Fibroblast of skin of back (primary cell): ENCODE measurements at regions not wholly inside any gene's neighbourhood (a gene's known extent, or its start where the extent isn't known, plus 50 kb on each side); places are given as distances from the start of the nearest gene placed in this dataset.
"Not testable (repeated sequence)": the region's sequence is repeated elsewhere in the genome, so short reads cannot be mapped to it uniquely, and the experiment has no call there.

Experiments
- DNase-seq: peaks from one replicate; pipeline ENCODE4 v3.0.0-alpha.2; 2013

DNA sequence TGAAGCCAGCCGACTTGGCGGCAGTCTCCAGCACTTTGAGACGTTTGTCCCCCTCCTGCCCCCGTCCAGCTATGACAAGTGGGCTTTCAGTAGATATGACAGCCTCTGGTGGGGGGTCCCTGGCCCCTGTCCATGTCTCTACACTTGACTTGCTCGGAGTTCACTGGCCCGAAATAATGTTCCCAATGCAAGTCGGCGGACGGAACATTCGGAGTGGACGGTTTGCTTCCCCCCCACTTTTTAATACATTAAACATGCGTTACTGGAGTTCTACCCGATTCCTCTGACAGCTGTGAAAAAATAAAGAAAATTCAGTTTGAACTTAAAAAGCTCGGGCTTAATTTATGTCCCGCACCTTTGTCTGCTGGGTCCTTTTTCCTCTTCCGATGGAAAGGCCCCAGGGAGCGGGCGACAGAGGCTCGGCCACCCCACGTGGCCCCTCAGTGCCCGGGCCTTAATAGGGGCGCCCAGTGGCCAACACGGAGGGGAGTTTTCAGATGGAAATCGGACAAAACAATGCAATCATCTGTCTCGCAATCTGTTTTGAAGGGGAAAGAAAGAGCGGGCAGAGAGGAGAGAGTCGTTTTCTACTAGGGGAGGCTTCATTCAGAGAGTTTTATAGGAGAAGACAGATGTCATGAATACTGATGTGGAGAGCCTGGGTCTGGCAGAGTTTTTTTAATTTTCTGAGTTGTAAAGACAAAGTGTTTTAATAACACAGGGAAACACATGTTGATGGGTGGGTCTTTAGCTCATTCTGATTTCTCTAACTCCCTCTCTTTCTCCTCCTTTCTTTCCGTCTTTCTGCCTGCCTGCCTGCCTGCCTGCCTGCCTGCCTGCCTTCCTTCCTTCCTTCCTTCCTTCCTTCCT, 50.2 kb downstream of the SMIM38 start:
- DNase-seq, result no peak

DNA sequence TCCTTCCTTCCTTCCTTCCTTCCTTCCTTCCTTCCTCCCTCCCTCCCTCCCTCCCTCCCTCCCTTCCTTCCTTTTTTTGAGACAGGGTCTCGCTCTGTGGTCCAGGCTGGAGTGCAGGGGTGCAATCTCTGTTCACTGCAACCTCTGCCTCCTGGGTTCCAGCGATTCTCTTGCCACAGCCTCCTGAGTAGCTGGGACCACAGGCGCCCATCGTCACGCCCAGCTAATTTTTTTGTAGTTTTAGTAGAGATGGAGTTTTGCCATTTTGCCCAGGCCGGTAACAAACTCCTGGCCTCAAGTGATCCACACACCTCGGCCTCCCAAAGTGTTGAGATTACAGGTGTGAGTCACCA, 50.9 kb downstream of the SMIM38 start:
- DNase-seq, result not testable (repeated sequence)

DNA sequence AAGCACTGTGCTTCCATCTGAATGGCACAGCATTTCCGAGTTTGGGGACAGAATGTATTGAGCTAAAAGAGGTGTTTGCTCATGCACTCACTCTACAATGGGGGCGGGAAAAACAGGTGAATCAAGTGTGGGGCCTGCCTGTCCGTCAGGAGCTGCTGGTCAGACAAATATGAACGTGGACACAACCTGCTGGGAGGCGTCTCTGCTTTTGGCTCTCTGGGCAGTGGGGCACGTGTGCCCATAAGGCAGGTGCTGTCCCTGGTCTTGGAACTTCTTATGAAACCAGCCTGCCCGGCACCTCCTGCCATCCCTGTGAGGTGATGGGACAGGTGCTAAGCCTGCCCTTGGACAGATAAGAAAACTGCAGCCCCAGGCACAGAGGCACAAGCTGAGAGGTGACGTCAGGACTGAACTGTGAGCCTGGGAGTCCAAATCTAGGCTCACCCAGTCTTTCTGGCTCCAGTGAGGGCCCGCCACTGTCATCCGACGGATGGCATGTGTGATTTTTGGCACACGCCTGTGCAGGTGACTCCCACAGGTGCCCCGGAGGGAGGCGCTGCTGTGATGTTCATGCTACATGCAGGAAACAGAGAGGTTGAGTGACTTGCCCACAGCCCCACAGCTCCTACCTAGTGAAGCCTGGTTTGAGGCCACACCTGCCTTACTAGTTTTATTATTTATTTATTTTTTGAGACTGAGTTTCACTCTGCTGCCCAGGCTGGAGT, 51.6 kb downstream of the SMIM38 start:
- DNase-seq, result no peak

DNA sequence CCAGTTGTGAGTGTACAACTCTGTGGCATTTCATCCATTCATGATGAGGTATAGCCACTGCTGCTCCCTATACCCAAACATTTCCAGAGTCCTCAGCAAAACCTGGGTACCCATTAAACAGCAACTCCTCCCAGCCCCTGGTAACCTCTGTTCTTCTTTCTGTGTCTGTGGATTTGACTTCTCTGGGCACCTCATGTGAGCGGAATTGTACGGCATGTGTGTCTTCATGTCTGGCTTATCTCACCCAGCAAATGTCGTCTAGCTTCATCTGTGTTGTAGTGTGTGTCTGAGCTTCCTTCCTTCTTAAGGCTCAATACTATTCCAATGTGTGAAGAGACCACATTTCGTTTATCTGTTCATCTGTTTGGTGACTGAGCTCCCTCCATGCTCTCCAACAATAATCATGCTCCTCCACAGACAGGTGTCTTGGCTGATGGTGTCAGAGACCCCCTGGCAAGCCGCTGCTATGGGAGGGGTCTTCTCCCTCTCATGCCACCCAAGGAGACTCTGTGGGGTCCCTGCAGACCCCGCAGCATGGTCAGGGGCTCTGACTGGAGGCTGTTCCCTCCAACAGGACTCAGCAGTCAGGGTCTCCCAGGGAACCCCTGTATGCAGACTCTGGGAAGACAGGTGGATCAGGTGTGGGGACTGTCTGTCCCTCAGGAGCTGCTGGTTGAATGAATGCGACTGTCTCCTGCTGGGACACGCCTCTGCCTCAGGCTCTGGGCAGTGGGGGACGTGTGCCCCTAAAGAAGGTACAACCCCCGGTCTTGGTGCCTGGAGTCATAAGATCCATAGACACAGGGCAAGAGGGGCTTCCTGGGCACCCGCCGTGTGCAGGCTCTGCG, 52.7 kb downstream of the SMIM38 start:
- no peak for DNase-seq

DNA sequence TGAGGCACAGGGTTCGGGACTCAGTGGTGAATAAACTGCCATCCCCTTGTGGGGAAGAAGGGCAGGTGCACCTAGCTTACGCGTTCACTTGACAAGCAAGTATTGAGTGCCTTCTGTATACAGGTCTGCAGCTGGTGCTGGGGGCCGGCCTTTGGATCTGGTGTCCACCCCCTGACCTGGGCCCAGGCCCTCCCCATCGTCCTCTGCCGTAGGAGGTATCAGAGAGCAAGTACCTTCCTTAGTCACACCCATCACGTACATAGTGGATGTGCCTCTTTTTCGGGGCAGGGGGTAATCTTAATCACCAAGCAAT, 53.3 kb downstream of the SMIM38 start:
- DNase-seq, result no peak

DNA sequence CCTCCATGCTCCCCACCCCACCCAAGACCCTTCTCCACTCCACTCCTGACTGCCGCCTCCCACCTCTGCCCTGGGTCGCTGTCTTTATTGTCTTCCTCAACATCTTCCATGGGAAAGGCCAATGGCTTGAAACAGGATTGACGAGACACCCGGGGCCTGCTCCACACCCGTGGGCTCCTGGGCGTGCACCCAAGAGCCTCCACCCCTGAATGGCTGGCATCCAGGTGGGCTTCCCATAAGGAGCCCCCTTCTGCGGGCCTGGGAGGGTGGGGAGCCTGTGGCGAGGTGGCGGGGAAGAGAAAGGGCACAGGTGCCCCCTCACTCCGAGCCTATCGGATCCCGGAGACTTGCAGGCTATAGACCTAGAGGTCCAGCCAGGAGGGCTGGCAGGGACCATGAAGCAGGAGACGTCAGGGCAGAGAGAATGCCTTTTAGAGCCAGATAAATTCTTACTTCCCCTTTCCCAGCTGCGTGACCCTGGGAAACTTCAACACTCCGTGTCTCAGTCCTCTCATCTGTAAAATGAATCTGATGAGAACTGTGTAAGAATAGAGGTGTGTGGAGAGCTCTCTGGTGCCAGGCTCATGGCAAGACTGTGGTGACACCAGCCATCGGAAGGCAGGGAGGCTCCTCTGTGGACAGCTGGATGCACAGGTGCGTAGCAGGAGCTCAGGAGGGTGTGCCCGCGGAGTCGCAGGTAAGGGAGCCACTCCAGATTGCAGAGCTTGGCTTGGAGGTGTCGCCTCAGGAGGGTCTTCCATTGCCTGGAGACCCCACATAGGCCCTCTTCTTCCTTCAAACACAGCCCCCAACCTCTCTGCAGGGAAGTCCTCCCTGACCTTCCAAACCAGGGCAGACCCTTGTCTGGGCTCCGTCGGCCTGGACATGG, 53.9 kb downstream of the SMIM38 start:
- no peak for DNase-seq

DNA sequence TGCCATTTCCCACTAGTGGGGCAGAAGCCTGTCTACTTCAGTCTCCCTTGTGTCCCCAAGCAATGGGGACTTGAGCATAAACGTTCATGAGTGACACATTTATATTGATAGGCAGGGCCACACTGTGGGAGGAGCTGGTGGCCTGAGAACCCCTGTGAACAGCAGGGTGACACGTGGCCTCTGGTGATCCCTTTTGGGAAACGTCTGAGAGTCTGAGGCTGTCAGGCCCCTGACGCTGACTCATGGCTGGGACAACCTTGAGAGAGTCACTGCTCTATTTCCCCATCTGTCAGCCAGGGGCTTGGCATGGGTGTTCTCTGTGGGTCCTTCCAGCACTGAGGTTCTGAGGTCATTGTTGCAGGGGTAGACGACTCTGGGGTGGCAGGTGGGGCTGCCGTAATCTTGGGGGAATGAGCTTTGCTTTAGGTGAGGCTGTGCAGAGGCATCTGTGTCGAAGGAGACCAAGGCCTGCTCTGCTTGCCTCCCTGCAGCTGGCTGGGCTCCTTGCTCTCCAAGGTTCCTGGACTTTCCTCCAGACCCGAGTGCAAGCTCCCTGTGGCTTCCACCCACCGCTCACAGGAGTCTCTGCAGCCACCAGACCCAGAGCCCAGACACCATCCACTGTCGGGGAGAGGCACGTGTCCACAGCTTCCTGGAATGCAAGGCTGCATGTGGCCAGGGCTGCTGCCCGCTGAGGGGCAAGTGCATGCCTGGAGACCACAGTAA, 54.7 kb downstream of the SMIM38 start:
- peak; percentile 36 for DNase-seq

DNA sequence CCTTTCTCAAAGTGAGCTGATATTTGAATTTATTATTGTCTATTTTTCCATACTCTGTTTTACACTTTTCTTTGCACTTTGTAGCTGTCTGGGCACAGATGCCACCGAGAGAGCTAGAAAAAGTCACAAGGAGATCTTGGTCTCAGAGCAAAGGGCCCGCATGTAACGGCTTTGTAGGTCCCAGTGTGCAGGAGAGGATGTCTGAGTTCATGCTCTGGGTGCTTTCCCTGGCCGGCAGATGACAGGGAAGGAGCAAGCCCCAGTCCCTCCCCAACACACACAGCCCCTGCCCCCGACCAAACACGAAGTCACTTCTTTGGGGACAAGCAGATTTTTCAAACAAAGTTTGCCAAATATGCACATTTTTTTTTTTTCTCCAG, 55.8 kb downstream of the SMIM38 start:
- DNase-seq, result no peak

DNA sequence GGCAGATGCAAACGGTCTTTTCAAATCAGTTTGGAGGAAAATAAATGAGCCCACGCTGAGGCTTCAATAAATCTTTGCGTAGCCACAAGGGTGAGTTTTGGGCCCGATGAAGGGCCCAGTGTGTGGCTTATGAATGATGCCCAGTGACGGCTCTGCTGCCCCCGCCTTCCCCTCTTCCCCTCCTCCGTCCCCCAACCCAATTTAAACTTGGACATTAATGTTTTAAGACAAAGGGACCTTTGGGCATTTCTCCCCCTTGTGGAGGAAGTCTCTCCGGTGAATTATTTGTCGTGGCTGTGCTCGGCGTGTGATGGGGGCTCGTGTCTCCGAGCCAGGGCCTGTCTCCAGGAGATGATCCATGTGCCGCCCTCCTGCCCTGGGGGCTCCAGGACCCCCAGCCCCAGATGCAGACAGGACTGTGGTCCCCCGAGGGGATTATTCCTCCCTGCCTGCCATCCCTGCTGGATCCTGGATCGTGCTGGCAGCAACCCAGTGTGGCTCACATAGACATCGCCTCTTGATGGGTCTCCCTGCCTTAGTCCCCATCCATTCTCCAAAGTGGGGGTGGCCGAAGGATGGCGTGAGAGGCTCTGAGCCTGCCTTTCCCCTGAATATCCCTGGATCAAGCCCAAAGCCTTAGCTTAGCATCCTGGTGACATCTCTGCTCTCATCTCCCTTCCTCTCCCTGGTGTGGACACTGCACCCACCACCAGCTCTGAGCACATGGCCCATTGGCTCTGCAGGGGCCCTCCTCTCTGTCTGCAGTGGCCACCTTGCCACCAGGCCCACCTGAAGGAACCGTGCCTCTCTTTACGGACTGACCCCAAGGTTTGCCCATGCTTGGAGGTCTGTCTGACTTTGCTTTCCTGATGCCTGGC, 56.4 kb downstream of the SMIM38 start:
- no peak for DNase-seq

DNA sequence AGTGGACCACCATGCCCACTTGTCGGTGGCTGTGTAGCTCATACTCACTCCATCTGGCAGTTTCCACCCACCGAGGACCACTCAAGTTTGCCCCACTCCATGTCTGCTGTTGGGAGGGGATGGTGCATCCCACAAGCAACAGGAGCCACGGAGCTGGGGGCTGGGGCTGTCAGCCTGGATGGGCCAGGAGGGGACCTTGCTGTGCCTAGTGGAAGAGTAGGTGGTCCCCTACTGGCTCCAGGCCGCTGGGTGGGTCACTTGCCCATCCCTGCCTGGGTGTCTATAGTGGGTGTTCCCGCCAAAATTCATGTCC, 57.0 kb downstream of the SMIM38 start:
- DNase-seq, result no peak

DNA sequence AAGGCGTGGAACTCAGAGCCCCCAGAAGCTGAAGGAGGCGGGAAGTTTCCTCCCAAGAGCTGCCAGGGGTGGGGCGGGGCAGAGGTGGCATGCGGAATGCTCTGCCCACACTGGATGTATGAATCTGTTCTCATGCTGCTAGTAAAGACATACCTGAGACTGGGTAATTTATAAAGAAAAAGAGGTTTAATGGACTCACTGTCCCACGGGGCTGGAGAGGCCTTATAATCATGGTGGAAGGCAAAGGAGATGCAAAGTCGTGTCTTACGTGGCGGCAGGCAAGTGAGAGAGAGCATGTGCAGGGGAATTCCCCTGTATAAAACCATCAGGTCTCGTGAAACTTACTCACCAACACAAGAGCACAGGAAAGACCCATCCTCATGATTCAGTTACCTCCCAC, 57.6 kb downstream of the SMIM38 start:
- DNase-seq, result no peak

DNA sequence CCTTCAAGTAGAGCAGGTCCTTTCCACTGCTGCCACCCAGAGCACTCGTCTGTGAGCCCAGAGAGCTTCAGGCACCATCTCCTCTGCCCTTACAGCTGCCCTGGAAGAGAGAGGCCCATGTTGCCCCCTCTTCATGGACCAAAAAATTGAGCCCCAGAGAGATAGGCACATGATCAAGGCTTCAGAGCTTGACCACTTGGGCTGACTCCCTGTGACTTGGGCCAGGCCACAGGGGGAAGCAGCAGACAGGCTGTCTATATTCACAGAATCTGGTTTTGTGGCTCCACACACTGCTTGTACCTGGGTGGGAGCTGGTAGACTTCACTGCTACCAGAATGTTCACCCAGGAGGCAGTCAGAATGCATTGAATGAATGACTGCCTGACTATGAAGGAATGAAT, 58.2 kb downstream of the SMIM38 start:
- no peak for DNase-seq

DNA sequence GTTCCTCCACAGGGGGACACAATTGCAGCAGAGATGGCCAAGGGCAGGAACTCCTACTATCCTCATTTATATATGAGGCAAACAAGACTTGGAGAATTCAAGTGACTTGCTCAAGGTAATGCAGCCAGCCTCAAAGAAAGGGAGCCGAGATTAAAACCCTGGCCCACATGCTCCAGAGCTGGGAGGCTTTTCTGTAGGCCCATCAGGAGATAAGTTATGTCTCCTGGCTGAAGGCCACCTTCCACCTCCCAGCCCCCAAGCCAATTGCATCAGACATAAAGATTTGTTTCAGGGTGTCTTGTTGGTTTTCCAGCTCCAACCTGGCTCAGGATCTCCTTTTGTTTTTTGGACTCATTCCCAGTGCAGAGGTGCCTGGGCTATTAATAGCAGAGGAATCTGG, 59.5 kb downstream of the SMIM38 start:
- no peak for DNase-seq

DNA sequence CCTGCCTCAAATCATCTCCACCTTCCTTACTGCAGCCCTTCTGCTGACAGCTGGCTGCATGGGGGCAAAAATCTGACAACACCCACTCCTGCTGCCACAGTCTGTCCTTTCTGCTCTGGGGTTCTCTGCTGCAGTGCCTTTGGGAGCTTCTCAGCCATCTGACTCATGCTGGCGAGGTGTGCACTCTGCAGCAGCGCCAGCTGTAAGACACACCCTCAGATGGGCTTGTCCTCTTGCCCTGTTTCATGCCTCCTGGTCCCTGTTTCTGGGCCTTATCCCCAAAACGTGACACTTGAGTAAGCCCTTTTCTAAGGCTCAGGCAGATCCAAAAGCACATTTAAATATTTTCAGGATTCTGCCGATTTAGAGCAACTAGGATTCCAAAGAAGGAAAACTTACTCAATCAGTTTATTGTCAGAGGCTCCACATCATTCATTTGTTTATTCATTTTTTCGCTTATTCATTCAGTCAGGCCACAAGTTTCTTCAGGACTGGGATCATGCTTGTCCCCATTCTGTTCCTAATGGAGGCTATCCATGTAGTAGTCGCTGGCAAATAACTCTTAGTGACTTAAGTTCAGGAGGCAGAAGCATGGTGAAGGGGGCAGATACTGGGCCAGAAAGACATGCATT, 60.2 kb downstream of the SMIM38 start:
- DNase-seq, result peak; percentile 16

DNA sequence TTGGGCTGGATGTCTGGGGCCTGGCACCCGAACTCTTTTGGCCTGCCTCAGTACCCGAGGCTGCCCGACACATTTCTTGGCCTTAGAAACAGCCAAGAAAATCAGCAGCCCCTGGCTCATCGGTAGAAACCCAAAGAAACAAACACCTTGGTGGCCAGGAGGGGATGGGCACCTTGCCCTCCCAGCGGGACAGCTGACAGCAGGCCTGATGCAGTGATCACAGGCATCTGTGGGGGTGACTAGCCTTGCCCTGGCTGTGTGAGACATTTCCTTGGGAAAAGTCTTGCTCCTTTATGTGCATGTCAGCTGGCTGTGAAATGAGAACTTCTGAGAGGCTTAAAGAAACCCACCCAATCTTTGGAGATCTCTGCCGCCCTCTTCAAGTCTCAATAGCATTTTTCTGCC, 60.9 kb downstream of the SMIM38 start:
- no peak for DNase-seq

DNA sequence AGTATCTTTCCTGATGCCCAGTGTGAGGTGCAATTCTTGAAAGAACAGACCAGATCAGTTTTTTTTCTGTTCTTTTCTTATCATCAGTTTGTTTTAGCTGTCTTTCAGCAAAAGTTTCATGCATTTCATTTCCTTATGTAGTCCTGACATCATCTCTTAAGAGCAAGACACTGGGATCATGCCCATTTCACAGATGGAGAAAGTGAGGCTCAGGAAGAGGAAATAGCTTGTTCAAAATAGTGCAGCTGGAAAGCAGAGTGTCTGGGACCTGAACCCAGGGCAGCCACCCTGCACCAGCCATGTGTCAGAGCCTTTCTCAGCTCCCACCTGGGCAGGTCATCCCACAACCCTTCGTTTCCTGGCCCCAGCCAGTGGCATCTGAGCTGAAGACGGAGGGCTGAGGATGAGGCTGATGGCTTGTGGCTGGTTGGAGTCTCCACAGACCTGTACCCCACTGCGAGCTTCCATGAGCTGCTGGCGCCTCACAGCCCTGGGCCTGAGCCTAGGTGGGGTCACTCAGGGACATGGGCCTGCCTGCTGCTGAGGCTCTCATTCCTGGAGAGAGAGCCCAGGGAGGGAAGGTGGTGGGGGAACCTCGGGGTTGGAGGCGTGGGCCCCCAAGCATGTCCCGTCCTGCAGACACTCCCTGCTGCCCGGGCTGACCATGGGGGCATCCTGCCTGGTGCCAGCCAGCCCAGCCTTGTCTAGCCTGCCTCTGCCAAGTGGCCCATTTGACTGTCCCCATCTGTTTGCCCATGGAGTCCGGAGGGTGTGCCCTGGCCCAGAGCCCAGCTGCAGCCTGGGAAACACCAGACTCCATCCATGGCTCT, 61.8 kb downstream of the SMIM38 start:
- DNase-seq, result no peak

DNA sequence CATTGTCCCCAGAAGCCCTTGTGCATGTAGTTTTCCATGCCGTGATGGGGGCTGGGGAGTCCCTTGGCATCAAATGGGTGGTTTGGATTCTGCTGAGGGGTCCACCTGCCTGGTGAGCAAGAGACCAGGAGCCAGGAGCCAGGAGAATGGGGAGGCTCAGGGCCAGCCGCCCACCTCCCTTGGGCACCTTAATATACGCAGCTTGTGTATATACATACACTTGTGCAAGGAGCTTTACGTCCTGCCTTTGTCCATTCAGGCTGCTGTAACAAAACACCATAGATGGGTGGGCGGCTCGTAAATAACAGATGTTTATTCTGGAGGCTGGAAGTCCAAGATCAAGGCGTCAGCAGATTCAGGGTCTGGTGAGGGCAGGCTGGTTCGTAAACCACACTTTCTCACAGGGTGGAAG, 62.5 kb downstream of the SMIM38 start:
- no peak for DNase-seq

DNA sequence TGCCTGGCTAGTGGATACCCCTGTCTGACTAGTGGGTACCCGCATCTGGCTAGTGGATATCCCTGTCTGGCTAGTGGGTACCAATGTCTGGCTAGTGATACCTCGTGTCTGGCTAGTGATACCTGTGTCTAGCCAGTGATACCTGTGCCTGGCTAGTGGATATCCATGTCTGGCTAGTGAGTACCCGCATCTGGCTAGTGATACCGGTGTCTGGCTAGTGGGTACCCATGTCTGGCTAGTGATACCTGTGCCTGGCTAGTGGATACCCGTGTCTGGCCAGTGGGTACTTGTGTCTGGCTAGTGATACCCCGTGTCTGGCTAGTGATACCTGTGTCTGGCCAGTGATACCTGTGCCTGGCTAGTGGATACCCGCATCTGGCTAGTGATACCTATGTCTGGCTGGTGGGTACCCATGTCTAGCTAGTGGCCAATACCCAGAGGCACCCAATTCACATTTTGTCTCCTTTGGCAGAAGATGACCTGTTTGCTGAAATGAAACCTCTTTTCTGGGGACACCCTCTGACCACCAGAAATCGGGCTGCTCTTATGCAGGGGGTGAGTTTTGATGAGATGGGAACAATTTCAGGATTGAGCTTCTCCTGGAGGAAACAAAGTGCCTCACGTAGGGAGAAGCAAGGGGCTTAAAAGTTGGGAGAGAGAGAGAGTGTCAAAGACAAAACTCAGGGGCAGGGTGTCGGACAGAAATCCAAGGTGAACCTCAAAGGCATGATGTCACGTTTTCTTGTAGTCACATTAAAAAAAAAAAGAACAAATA, 63.4 kb downstream of the SMIM38 start:
- DNase-seq, result no peak

DNA sequence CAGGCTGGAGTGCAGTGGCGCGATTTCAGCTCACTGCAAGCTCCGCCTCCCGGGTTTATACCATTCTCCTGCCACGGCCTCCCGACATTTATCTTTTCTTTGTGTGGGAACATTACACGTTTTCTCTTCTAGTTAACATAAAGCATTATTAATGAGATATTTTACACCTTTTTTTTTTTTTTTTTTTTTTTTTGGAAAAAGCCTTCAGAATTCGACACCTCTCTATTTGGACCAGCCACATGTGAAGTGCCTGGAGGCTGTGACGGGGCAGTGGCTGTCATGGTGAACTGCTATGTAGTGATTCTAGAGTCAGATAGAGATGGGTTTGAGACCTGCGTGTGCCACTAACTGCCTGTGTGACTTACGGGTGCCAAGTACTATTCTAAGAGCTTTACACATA, 64.3 kb downstream of the SMIM38 start:
- no peak for DNase-seq
